PC-3 (cell line): ENCODE measurements at regions not wholly inside any gene's neighbourhood (a gene's known extent, or its start where the extent isn't known, plus 50 kb on each side); places are given as distances from the start of the nearest gene placed in this dataset.

ENCODE experiments used
- ATAC-seq: fragments of 200-7000 bp; cut with Tn5 transposase; 2 replicates; pipeline ENCODE4 v1.9.1; 2020; ENCODE audit warnings: mild to moderate bottlenecking, moderate library complexity
- BruUV-seq: library from RNA; stranded (reverse); fragments of 400-500 nt; replicated peaks from 2 replicates; lab custom pipeline; 2021; lab: Mats Ljungman, UMichigan
- CTCF ChIA-PET: fragments of 300-600 bp; sonication (Branson Sonifier 250); formaldehyde crosslinking; loops from one replicate; lab custom pipeline; 2022; ENCODE audit warnings: antibody characterized with exemption; lab: Charles Lee
- POLR2A ChIA-PET: fragments of 300-600 bp; sonication (Branson Sonifier 250); formaldehyde crosslinking; loops from one replicate; lab custom pipeline; 2022; ENCODE audit warnings: antibody characterized with exemption; ENCODE audit not compliant: unreplicated experiment; lab: Charles Lee
- DNase-seq: peaks from one replicate; pipeline ENCODE4 v3.0.0-alpha.2; 2015
- H2AFZ ChIP-seq: fragments of 300-600 bp; sonication (generic); 2 replicates; pipeline ENCODE4 v1.6.0; 2016; ENCODE audit warnings: antibody characterized with exemption, low read length
- H3F3A ChIP-seq: fragments of 300-600 bp; sonication (generic); one replicate; pipeline ENCODE4 v1.6.0; 2017; ENCODE audit warnings: antibody characterized with exemption, low read length, control low read depth, mild to moderate bottlenecking; ENCODE audit not compliant: unreplicated experiment
- H3K27ac ChIP-seq: fragments of 300-600 bp; sonication (generic); 2 replicates; pipeline ENCODE4 v1.5.1; 2016; ENCODE audit warnings: mild to moderate bottlenecking, low read length
- H3K27me3 ChIP-seq: fragments of 300-600 bp; sonication (generic); 2 replicates; pipeline ENCODE4 v1.6.1; 2016; ENCODE audit warnings: low read length, mixed read lengths
- H3K36me3 ChIP-seq: fragments of 300-600 bp; sonication (generic); 2 replicates; pipeline ENCODE4 v1.6.1; 2016; ENCODE audit warnings: low read depth, mixed run types, low read length, mixed read lengths
- H3K4me1 ChIP-seq: fragments of 300-600 bp; sonication (generic); 2 replicates; pipeline ENCODE4 v1.5.1; 2016; ENCODE audit warnings: low read length; ENCODE audit not compliant: insufficient read depth
- H3K4me2 ChIP-seq: fragments of 300-600 bp; sonication (generic); 2 replicates; pipeline ENCODE4 v1.6.0; 2016; ENCODE audit warnings: low read length
- H3K4me3 ChIP-seq: fragments of 300-600 bp; sonication (generic); 2 replicates; pipeline ENCODE4 v1.5.1; 2016; ENCODE audit warnings: mild to moderate bottlenecking, low read length, mixed read lengths
- H3K79me2 ChIP-seq: fragments of 300-600 bp; sonication (generic); 2 replicates; pipeline ENCODE4 v1.6.1; 2017; ENCODE audit warnings: low read length, mixed read lengths
- H3K9ac ChIP-seq: fragments of 300-600 bp; sonication (generic); 2 replicates; pipeline ENCODE4 v1.6.0; 2016; ENCODE audit warnings: mild to moderate bottlenecking, low read length
- H3K9me2 ChIP-seq: fragments of 300-600 bp; sonication (generic); replicated peaks from 2 replicates; pipeline ENCODE4 v1.6.1; 2016; ENCODE audit warnings: mixed run types, low read length, mixed read lengths
- H3K9me3 ChIP-seq: fragments of 300-600 bp; sonication (generic); 2 replicates; pipeline ENCODE4 v1.6.1; 2016; ENCODE audit warnings: low read length, mixed read lengths
- H4K20me1 ChIP-seq: fragments of 300-600 bp; sonication (generic); 2 replicates; pipeline ENCODE4 v1.6.1; 2016; ENCODE audit warnings: low read length, mixed read lengths
- CTCF ChIP-seq: fragments of 300-600 bp; sonication (generic); conservative IDR thresholded peaks from 2 replicates; pipeline ENCODE4 v1.5.1; 2017; ENCODE audit warnings: antibody characterized with exemption, low read depth, mild to moderate bottlenecking, low read length
- EZH2 ChIP-seq: fragments of 300-600 bp; sonication (generic); IDR thresholded peaks from one replicate; pipeline ENCODE4 v1.6.1; 2017; ENCODE audit warnings: antibody characterized with exemption, mild to moderate bottlenecking, low read length; ENCODE audit not compliant: unreplicated experiment
- EZH2phosphoT487 ChIP-seq: fragments of 300-600 bp; sonication (generic); IDR thresholded peaks from 2 replicates; pipeline ENCODE4 v1.6.1; 2018; ENCODE audit warnings: mild to moderate bottlenecking, antibody characterized with exemption, low read length, borderline replicate concordance
- intact Hi-C: fragments of 100-400 bp; cut with micrococcal nuclease; formaldehyde crosslinking; loops from 2 replicates; pipeline ENCODE4 v1.9.0; 2023

- no peaks in the 10 kb centered on the region for H3K79me2 ChIP-seq
- intact Hi-C loops = no loop called here
- H3K27ac ChIP-seq = no peak overlapping the region
- TF ChIP-seq EZH2phosphoT487 (no peak), CTCF (no peak), EZH2 (no peak)
- H3K4me2 ChIP-seq = no peak overlapping the region
- CTCF ChIA-PET = no interaction called here
- no peak overlapping the region for H3K9ac ChIP-seq
- no peak overlapping the region for H3K4me3 ChIP-seq
- H3K9me2 ChIP-seq = no peaks in the 10 kb centered on the region
- DNase-seq (no peak), ATAC-seq (no peak)
- H3F3A ChIP-seq = no peaks in the 10 kb centered on the region
- no peaks in the 10 kb centered on the region for H3K4me1 ChIP-seq
- H4K20me1 ChIP-seq = no peaks in the 10 kb centered on the region
- POLR2A ChIA-PET = no interaction called here
- no peaks in the 10 kb centered on the region for H3K9me3 ChIP-seq
- no TSS peak for BruUV-seq
- H3K27me3 ChIP-seq = no peaks in the 10 kb centered on the region
- H3K36me3 ChIP-seq = no peaks in the 10 kb centered on the region
- H2AFZ ChIP-seq = no peak overlapping the region
Measured at GRCh38 chr12:85587158-85587557, 249.1 kb downstream of the RASSF9 start.

DNA sequence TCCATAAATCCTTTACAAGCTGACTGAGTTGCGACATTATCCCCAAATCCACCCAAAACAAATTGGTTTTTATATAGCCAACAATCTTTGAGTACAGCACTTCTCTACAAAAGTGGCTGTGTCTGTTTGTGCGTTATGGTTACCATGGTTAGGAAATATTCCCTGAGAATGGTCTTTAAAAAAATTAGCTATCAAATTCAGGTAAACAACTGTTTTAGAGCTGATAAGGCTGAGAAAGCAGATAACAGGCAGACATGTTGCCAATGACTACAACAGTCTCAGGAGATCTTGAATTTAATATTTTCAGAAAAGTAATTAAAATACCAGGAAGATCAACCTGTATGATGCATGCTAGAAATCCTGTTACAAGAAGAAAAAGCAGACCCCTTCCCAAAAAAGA lies 248.0 kb downstream of the RASSF9 start:
- H3K36me3 ChIP-seq = no peaks in the 10 kb centered on the region
- no peak for TF ChIP-seq EZH2phosphoT487
- TF ChIP-seq CTCF = no peak
- TF ChIP-seq EZH2 = no peak
- CTCF ChIA-PET = no interaction called here
- H3K27ac ChIP-seq = no peak overlapping the region
- H3F3A ChIP-seq = no peaks in the 10 kb centered on the region
- H2AFZ ChIP-seq = no peak overlapping the region
- H3K9ac ChIP-seq = no peak overlapping the region
- H3K27me3 ChIP-seq = no peaks in the 10 kb centered on the region
- DNase-seq (no peak), ATAC-seq (no peak)
- H3K79me2 ChIP-seq = no peaks in the 10 kb centered on the region
- no peaks in the 10 kb centered on the region for H3K9me3 ChIP-seq
- H3K4me3 ChIP-seq = no peak overlapping the region
- no peak overlapping the region for H3K4me2 ChIP-seq
- no peaks in the 10 kb centered on the region for H4K20me1 ChIP-seq
- POLR2A ChIA-PET = no interaction called here
- no peaks in the 10 kb centered on the region for H3K9me2 ChIP-seq
- intact Hi-C loops = no loop called here
- no TSS peak for BruUV-seq
- no peaks in the 10 kb centered on the region for H3K4me1 ChIP-seq

DNA sequence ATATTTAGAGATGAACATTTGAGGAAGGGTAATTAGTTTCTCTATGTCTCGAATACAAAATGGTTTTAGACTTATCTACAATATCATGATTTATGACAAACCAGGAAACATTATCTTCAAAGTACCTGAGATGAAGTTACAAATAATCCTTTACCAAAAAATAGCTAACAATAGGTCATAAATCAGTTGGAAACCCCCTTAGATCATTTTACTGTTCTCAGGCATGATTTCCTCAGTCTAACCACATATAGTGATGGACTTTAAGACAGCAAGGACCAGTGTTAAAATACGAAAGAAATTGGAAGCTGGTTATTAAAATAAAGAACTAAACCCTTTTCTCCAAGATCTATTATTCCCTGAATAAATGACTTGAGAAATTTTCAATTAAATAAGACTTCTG lies 235.4 kb downstream of the RASSF9 start:
- TF ChIP-seq EZH2 = no peak
- Histone ChIP-seq H3K4me2 (no peak overlapping the region), H3K9me3 (no peaks in the 10 kb centered on the region), H4K20me1 (no peaks in the 10 kb centered on the region), H2AFZ (no peak overlapping the region), H3K27ac (no peak overlapping the region), H3K4me3 (no peak overlapping the region), H3F3A (no peaks in the 10 kb centered on the region), H3K79me2 (no peaks in the 10 kb centered on the region), H3K4me1 (peaks cover 6% of the 10 kb centered on the region), H3K36me3 (no peaks in the 10 kb centered on the region), H3K9ac (no peak overlapping the region), H3K9me2 (no peaks in the 10 kb centered on the region), H3K27me3 (no peaks in the 10 kb centered on the region)
- ChIA-PET POLR2A (no interaction called here), CTCF (no interaction called here)
- ATAC-seq = no peak
- intact Hi-C loops = no loop called here
- BruUV-seq = no TSS peak
- DNase-seq = no peak
